CMK (cell line): ENCODE measurements at regions not wholly inside any gene's neighbourhood (a gene's known extent, or its start where the extent isn't known, plus 50 kb on each side); places are given as distances from the start of the nearest gene placed in this dataset.
"Not testable (repeated sequence)": the region's sequence is repeated elsewhere in the genome, so short reads cannot be mapped to it uniquely, and the experiment has no call there.

Experiments
- DNase-seq: peaks from one replicate; pipeline ENCODE4 v3.0.0-alpha.2; 2010; ENCODE audit warnings: low read depth

DNA sequence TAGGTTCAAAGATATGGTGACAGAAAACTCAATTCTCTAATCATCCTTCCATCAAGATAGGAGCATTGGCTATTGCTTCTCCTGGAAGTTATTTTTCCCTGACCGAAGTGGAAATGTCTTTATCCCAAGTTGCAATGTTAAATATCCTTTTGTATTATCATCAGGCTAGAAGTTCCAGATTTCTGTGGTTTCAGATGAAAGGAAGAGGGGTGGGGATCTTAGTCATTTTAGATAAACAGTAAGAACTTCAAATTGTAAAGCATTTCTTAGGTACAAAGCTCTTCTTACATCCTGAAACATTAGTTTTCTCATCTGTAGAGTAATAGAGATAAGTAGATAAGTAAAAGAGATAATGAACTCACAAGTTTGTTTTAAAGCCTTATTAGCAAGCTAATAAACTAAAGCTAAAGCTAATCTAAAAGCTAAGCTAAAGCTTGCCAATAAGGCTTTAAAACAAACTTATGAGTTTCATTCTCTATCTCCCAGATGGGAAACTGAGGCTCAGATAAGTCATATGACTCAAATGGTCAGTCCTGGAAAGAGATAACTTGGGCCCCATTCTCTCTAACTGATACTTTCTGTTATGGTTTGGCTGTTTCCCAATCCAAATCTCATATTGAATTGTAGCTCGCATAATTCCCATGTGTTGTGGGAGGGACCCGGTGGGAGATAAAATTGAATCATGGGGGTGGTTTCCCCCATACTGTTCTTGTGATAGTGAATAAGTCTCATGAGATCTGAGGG is 99.2 kb upstream of the KCNK2 start:
- DNase-seq = no peak

DNA sequence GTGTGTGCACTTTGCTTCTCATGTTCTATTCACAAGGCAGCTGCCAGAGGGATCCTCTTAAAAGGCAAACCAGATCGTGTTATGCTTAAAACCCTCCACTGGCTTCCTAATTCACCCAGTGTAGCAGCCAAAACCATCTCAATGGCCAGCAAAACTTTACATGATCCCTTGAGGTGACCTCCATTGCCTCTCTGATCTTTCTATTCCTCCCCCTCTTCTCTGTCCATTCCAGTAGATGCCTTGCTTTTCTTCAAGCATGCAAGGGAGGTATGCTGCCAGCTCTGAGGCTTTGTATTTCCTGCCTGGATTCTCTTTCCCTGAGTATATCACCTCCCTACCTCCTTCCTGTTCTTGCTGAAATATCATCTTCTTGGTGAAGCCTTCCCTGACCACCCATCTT is 93.2 kb upstream of the KCNK2 start:
- DNase-seq = no peak

DNA sequence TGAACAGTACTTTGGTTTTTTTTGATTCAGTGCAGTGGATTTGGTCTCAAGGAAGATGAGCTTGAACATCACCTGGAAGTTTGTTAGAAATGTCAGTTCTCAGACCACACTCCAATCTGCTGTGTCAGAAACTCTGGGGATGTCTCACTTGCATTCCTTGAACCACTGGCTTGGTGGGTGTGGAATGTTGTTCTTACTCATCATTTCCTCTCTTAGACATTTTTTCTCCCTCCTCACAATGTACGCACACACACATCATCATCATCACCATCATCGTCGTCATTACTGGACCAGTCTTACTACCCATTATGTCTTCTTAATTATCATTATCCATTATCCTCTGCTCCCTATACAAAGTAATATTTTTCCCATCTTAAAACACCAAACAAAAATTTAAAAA is 91.9 kb upstream of the KCNK2 start:
- no peak for DNase-seq

- no peak for DNase-seq
Observed at GRCh38 chr1:214991691-214992315, 90.7 kb upstream of the KCNK2 start.

GRCh38 chr1:214993419-214993818 is 89.1 kb upstream of the KCNK2 start:
- DNase-seq = no peak

GRCh38 chr1:214997685-214998084 is 84.9 kb upstream of the KCNK2 start:
- DNase-seq = no peak

GRCh38 chr1:215001419-215002021 is 81.0 kb upstream of the KCNK2 start:
- DNase-seq = no peak

- no peak for DNase-seq
Observed at GRCh38 chr1:215002471-215002870, 80.1 kb upstream of the KCNK2 start.

DNA sequence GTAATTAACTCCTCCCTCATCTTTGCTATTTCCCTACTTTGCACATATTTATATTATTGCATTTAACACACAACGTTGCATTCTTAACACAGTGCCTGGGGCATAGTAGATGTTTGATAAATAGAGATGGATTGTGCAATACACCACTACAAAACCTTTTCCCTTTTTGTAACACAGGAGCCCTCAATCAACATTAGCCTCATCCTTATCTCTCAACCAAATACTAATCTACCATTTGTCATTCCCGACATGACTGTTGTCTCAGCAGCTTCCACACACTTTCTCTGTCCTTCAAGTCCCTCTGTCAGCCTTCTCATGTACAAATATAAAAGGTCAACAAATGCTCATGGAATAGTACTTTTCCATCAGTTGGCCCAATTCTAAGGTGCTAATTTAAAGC is 78.9 kb upstream of the KCNK2 start:
- no peak for DNase-seq

- DNase-seq = no peak
Observed at GRCh38 chr1:215004121-215004827, 78.3 kb upstream of the KCNK2 start.

DNA sequence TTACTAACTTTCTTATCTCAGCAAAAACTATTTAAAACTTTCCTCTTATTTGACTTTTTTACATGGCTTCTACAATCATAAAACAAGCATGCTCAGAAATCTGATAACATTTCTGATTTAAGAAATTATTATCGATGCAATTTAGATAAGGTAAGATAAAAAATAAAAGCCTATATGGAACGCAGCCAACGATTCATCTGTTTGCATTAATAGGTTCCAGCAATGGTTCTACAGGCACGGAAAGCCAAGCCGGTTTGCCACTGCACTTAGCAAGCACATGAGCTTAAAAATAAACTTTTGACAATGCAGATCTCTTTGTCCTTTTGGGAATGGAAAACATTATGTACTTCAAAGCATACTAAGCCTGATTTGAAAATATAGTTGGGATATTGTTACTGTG is 77.5 kb upstream of the KCNK2 start:
- DNase-seq = no peak

- no peak for DNase-seq
Observed at GRCh38 chr1:215005656-215006345, 76.7 kb upstream of the KCNK2 start.

DNA sequence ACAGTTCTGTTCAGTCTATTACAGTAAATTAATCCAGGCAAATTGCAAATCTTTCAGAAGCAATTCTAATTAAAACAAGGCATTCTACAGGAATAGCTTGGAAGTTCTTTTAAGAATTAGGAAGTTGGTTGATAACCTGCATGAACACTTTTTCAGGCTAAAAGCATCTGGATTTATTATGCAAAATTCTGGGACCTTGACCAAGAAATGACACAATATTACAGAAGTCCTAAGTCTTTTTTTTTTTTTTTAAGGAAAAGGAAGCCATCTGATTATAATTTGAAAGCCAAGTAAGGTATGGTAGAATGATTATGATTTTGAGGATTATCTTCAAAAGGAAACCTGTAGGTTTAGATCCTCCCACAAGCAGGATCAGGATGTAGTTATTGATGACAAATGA is 74.7 kb upstream of the KCNK2 start:
- DNase-seq = no peak

GRCh38 chr1:215018555-215018954 is 64.0 kb upstream of the KCNK2 start:
- DNase-seq = no peak

- no peak for DNase-seq
Observed at GRCh38 chr1:215022204-215022603, 60.3 kb upstream of the KCNK2 start.

DNA sequence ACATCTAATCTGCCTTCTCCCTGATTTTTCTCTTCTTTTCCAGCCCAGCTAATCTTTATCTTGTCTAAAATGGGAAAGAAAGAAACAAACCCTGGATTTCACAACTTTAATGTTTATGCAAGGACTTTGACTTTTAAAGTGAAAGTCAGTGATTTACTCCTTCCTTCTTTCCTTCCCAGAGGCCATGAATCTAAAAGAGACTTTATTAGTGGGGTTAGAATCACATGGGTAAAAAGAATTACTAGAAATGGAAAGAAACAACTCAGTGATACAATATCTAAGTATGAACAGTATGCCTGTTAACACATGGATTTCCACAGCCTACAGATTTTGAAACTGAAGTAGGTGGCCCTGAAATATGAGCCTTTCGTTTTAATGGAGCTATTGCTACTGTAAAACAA is 59.8 kb upstream of the KCNK2 start:
- DNase-seq = no peak

GRCh38 chr1:215023155-215023832 is 59.2 kb upstream of the KCNK2 start:
- no peak for DNase-seq

DNA sequence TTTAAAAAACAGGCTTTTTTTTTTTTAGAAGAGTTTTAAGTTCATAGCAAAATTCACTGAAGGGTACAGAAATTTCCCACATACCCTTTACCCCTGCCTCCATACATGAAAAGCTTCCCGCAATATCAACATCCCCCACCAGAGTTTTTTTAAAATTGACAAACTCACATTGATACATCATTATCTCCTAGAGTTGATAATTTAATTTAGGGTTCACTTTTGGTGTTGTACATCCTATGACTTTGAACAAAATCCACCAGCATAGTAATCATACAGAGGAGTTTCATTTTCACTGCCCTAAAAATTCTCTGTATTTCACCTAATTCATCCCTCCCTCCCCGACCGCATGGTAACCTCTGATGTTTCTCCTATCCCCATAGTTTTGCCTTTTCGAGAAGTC is 53.6 kb upstream of the KCNK2 start:
- DNase-seq = no peak

- not testable (repeated sequence) for DNase-seq
Observed at GRCh38 chr1:215030581-215030980, 52.0 kb upstream of the KCNK2 start.

DNA sequence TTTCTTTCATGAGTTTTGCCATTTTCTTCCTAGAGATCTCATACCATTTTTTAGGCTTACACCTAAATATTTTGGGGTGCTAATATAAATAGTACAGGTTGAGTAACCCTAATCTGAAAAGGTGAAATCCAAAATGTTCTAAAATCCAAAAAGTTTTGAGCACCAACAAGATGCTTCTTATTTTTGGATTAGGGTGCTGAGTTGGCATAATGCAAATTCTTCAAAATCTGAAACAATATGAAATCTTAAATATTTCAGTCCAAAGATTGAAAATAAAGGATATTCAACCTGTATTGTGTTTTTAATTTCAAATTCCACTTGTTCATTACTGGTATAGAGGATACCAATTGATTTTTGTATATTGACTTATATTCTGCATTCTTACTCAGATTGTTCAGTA is 51.1 kb upstream of the KCNK2 start:
- DNase-seq = no peak
